Stimulated activated CD4-positive, alpha-beta T cell treated with anti-CD3 and anti-CD28 coated beads, Interleukin-1b, Interleukin-23, amount 100 ng/mL, for 4 hours (primary cell): ENCODE measurements at regions not wholly inside any gene's neighbourhood (a gene's known extent, or its start where the extent isn't known, plus 50 kb on each side); places are given as distances from the start of the nearest gene placed in this dataset.

Experiments
- DNase-seq, 2 donors: peaks; one replicate each; pipeline ENCODE4 v3.0.0-alpha.2; 2020; ENCODE audit warnings: low read depth in 2 of 2

GRCh38 chr16:73817526-73818324 lies 478.9 kb upstream of the PSMD7 start:
- no peak for DNase-seq

GRCh38 chr16:73813527-73813926 lies 483.1 kb upstream of the PSMD7 start:
- DNase-seq, result no peak

DNA sequence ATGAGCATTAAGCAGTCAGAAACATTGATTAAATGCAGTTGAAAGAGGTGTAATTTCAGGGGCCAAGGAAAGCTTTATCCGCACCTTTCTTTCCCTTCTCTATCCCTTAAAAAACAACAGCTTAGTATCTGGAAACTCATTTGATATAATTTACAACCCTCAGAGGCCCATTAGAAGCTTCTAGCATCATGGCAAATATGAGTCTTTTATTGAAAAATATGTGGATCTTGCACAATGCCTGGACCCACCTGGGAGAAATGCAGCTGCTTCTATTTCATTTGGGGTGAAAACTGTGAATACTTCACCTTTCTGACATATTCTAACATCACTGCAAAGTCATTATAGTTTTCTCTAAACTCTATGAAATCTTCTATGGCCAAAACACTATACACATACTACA lies 492.2 kb upstream of the PSMD7 start:
- DNase-seq, result no peak

DNA sequence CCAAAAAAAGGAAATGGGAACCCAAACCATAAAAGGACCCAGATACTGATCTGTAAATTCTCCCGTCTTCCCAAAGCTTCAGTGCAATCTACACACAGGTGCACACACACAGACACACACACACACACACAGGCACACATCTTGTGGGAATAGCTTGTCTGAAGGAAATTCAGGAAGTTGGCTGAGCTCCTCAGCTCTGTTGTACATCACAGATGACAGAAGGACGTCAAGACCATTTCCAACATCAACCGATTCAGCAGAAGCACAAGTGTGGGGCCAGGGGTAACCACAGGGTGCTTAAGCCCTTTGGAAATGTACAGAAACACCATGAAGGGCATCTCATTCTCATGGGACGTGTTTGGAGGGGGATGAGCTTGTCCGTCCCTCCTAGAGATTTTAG lies 498.1 kb upstream of the PSMD7 start:
- DNase-seq, result no peak

DNA sequence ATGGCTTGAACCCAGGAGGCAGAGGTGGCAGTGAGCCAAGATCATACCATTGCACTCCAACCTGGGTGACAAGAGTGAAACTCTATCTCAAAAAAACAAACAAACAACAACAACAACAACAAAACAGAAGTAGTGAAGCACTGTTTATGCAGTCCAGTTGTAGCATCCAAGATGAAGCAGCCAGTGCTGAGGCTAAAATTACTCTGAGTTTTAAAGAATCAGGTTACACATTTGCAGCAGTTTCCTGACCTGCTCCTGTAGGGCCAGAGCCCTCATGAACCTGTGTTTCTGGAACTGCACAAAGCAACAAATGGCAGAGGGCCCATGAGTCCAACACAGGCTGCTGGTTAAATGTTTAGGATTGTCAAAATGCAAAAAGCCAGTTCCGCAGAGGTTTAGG lies 499.5 kb upstream of the PSMD7 start:
- DNase-seq, result no peak

DNA sequence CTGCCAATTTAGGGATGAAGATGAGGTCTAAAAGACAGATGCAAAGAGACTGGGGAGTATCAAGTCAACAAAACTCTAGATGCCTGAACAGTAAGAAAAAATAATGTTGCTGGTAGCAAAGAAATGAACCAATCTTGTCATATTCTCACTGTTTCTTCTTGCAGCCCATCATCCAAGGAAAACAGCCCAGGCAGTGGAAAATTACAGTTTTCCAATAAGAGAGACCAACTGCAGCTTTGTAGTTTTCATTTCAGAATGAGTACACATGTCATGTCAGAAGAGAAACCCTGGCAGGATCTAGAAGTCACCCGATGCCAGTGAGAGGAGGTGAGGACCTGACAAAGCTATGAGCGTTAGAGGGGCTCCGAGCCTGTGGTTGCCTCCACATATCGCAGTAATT lies 500.4 kb upstream of the PSMD7 start:
- no peak for DNase-seq

DNA sequence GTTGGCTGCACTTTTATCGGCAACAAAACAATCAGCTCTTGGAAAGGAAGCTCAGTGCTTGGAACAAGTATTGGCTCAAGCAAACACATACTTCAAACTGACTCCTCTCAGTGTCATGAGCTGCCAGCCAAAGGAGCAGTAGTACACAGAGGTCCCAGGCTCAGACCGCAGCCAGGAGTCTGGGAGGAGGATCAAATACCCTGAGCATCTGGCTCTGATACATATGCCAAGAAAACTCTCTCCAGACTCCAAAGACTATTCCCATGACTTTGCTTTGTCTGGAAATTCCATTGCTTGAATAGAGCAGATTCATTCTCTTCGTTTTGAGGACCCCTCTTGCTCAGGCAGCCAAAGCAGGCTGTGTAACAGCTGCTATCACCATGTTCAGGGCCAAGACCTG lies 501.6 kb upstream of the PSMD7 start:
- DNase-seq, result no peak

DNA sequence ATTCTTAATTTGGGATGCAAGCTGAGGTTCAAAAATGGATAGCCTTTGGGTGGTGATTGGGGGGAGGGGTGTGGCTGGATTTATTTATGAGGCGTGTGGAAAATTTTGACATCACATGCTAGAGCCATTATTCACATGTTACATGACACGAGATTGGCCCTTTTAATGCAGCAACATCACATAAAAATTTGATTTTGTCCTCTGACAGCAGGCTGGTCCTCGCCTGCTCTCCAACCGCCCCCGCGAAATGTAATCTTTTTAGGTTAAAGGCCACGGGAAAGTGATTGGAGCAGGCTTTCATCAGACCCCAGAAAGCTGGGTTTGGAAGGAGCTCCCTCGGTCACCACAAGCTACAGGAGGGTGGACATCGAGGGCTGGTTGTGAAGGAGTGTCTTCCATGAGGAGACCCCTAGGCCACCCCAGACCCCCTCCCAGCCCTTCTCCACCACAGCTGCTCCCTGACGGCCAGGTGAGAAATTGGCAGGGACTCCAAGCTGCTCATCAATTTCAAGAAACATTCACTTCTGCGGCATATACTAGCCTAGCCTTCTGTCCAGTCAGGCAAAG lies 502.7 kb upstream of the PSMD7 start:
- no peak for DNase-seq

DNA sequence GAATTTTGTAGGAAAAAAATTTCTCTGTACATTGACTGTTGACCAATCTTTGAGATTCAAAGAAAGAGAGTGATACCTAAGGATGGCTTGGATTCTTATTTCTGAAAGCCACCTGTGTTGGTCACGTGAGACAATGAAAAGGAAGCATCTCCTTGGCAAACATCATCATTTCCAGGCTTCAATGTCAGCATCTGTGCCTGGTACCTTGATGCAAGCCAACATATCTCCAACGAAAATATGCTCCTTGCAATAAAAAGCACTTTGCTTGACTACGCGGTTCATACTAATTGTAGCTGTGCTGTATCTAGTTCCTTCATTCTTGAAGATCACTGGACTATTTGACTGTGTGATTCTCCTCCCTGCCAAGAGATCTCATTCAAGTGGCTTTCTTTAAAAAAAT lies 503.4 kb upstream of the PSMD7 start:
- DNase-seq, result no peak

DNA sequence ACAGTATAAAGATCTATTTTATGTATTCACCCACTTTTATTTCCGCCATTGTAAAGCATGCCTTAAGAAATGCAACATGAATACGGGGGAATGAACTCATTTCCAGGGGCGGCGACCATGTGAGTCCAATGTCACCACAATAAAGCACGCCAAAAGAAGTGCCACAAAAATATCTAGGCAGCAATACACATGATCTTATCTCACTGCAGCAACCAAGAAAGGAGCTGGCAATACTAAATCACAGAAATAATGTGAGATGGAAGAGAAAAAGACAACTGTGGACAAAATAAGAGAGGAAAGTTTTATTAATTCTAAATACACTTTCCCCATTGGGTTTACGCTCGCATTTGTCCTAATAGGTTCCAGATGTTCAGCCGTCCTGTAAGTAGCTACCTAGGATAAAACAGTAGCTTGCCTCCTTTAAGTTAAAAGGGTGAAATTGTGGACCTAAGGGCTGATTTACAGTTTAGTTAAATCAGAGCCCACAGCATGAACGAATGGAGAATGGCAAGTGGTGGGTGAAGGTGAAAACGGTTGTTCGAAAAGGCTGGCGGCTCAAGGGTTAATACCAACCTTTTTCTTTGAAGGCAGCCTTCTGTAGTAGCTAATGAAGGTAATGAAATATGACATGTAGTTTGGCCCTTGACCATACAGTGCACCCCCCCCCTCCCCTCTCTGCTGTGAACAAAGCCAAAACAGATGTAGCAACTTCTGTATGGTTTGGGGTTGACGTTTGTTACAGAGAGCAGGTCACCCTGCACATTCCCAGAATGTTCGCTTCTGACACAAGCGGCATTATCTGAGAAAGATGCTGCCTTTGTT lies 504.2 kb upstream of the PSMD7 start:
- DNase-seq, result no peak

DNA sequence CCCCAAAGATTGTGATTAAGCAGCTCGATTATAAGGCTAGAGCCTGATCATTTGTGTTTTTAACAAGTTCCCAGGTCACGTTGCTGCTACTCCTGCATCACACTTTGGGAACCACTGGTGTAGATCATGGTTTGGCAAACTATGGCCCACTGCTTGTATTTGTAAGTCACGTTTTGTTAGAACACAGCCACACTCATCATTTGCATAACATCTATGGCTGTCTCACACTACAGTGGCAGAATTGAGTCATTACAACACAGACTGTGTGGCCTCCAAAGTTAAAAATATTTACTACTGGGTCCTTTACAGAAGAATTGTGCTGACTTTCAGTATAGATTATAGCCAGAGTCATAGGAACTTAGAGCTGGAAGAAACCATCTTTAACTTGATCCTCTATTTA lies 515.3 kb upstream of the PSMD7 start:
- no peak for DNase-seq

GRCh38 chr16:73778887-73779286 lies 517.7 kb upstream of the PSMD7 start:
- no peak for DNase-seq

GRCh38 chr16:73775841-73776388 lies 520.7 kb upstream of the PSMD7 start:
- DNase-seq, result no peak

GRCh38 chr16:73771196-73772064 lies 525.2 kb upstream of the PSMD7 start:
- no peak for DNase-seq

DNA sequence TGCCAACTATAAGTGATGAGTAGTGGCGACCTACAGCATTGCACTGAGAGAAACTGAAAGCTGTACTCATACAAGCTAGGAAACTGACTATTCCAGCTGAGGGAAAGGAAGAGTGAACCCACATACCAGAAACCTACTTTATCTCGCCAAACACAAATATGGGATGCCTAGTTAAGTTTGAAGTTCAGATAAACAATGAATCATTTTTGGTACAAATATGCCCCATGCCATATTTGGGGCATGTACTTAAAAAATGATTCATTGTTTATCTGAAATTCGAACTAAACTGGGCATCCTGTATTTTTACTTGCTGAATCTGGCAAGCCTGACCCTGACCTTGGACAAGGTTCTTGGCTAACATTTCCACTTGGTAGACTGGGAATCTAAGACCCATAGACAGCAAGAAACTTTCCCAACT lies 527.8 kb upstream of the PSMD7 start:
- no peak for DNase-seq

GRCh38 chr16:73764321-73764720 lies 532.3 kb upstream of the PSMD7 start:
- no peak for DNase-seq

- DNase-seq, result no peak
These were observed 540.1 kb upstream of the PSMD7 start for GRCh38 chr16:73756289-73757178.

- no peak for DNase-seq
These were observed 542.7 kb upstream of the PSMD7 start for GRCh38 chr16:73753931-73754330.

- no peak for DNase-seq
These were observed 546.0 kb upstream of the PSMD7 start for GRCh38 chr16:73750639-73751038.

DNA sequence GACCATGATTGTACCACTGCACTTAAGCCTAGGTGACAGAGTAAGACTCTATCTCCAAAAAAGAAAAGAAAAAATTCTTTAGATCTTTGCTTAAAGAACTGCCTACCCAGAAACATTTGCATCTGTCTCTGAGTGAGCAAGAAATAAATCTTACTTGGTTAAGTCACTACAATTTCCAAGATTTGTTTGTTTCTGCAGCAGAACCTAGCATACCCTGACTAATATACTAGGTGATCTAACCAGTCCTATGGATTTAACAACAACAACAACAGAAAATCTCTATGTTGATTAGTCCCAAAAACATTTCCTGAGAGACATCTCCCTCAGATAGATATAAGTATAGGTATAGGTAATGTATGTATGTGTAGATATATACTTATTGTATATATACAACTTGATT lies 549.3 kb upstream of the PSMD7 start:
- DNase-seq, result no peak

- DNase-seq, result no peak
These were observed 550.1 kb upstream of the PSMD7 start for GRCh38 chr16:73746554-73746953.
